Neural cell (in vitro differentiated cells): ENCODE measurements at regions not wholly inside any gene's neighbourhood (a gene's known extent, or its start where the extent isn't known, plus 50 kb on each side); places are given as distances from the start of the nearest gene placed in this dataset.

ENCODE experiments used
- EP300 ChIP-seq: fragments of 450-650 bp; conservative IDR thresholded peaks from 2 replicates; pipeline ENCODE4 v1.6.1; 2014; ENCODE audit warnings: antibody characterized with exemption, mild to moderate bottlenecking, moderate library complexity; ENCODE audit not compliant: poor library complexity, severe bottlenecking
- EZH2 ChIP-seq: fragments of 200-600, 300-800 bp; shearing (Covaris generic), sonication (generic); IDR thresholded peaks from 2 replicates; pipeline ENCODE4 v1.6.1; 2014; ENCODE audit warnings: antibody characterized with exemption, low read length, borderline replicate concordance, mild to moderate bottlenecking; ENCODE audit not compliant: insufficient read depth, poor library complexity, severe bottlenecking
- MXI1 ChIP-seq: fragments of 450-650 bp; conservative IDR thresholded peaks from 2 replicates; pipeline ENCODE4 v1.6.1; 2014; ENCODE audit warnings: antibody characterized with exemption, mild to moderate bottlenecking; ENCODE audit not compliant: poor library complexity, severe bottlenecking
- POLR2AphosphoS5 ChIP-seq: IDR thresholded peaks from 2 replicates; pipeline ENCODE4 v1.6.1; 2012
- RAD21 ChIP-seq: fragments of 450-650 bp; conservative IDR thresholded peaks from 2 replicates; pipeline ENCODE4 v1.6.1; 2014; ENCODE audit warnings: antibody characterized with exemption, mild to moderate bottlenecking, moderate library complexity
- TAF1 ChIP-seq: IDR thresholded peaks from 2 replicates; pipeline ENCODE4 v1.6.1; 2012; ENCODE audit warnings: low read depth
- TF ChIP-seq, protein P1 (sequence below): fragments of 450-650 bp; IDR thresholded peaks from 2 replicates; pipeline ENCODE4 v1.5.1; 2014; ENCODE audit warnings: antibody characterized with exemption, mild to moderate bottlenecking, moderate library complexity; ENCODE audit not compliant: poor library complexity, severe bottlenecking
- TF ChIP-seq, protein P2 (sequence below): IDR thresholded peaks from 2 replicates; pipeline ENCODE4 v1.6.1; 2012; ENCODE audit warnings: borderline replicate concordance

DNA sequence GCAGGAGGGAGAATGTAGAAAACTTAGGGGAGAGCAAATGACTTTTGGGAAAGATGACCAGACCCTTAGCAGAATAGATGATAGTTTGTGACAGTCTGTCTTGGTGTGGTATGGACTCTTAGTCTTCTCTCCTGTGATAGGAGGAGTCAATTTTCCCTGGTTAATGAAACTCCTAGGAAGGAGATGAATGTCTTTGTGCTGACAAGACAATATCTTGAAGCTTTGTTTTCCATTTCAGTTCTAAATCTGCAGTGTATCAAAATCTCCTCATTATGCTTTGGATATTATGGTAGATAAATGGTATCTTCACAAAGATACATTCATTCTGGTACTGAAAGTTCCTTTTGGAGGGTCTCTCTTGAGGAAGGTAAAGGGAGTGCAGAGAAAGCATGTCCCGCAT lies 77.8 kb upstream of the ZNF717 start:
- TF ChIP-seq, protein P1, sequence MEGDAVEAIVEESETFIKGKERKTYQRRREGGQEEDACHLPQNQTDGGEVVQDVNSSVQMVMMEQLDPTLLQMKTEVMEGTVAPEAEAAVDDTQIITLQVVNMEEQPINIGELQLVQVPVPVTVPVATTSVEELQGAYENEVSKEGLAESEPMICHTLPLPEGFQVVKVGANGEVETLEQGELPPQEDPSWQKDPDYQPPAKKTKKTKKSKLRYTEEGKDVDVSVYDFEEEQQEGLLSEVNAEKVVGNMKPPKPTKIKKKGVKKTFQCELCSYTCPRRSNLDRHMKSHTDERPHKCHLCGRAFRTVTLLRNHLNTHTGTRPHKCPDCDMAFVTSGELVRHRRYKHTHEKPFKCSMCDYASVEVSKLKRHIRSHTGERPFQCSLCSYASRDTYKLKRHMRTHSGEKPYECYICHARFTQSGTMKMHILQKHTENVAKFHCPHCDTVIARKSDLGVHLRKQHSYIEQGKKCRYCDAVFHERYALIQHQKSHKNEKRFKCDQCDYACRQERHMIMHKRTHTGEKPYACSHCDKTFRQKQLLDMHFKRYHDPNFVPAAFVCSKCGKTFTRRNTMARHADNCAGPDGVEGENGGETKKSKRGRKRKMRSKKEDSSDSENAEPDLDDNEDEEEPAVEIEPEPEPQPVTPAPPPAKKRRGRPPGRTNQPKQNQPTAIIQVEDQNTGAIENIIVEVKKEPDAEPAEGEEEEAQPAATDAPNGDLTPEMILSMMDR, result no peak
- no peak for TF ChIP-seq EZH2
- no peak for TF ChIP-seq TAF1
- TF ChIP-seq EP300, result no peak
- no peak for TF ChIP-seq RAD21
- no peak for TF ChIP-seq POLR2AphosphoS5
- TF ChIP-seq MXI1, result no peak
- TF ChIP-seq, protein P2, sequence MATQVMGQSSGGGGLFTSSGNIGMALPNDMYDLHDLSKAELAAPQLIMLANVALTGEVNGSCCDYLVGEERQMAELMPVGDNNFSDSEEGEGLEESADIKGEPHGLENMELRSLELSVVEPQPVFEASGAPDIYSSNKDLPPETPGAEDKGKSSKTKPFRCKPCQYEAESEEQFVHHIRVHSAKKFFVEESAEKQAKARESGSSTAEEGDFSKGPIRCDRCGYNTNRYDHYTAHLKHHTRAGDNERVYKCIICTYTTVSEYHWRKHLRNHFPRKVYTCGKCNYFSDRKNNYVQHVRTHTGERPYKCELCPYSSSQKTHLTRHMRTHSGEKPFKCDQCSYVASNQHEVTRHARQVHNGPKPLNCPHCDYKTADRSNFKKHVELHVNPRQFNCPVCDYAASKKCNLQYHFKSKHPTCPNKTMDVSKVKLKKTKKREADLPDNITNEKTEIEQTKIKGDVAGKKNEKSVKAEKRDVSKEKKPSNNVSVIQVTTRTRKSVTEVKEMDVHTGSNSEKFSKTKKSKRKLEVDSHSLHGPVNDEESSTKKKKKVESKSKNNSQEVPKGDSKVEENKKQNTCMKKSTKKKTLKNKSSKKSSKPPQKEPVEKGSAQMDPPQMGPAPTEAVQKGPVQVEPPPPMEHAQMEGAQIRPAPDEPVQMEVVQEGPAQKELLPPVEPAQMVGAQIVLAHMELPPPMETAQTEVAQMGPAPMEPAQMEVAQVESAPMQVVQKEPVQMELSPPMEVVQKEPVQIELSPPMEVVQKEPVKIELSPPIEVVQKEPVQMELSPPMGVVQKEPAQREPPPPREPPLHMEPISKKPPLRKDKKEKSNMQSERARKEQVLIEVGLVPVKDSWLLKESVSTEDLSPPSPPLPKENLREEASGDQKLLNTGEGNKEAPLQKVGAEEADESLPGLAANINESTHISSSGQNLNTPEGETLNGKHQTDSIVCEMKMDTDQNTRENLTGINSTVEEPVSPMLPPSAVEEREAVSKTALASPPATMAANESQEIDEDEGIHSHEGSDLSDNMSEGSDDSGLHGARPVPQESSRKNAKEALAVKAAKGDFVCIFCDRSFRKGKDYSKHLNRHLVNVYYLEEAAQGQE, result no peak
